Ascending aorta (tissue), 2 donors: ENCODE measurements at regions not wholly inside any gene's neighbourhood (a gene's known extent, or its start where the extent isn't known, plus 50 kb on each side); places are given as distances from the start of the nearest gene placed in this dataset.

Source experiments
- DNase-seq, 2 donors: peaks; one replicate each; pipeline ENCODE4 v3.0.0-alpha.2; 2019; ENCODE audit warnings: low spot score in 2 of 2
- H3K27ac ChIP-seq, 2 donors: fragments of 200-600 bp; sonication (generic); one replicate each; pipeline ENCODE4 v1.5.1; 2016 to 2017; ENCODE audit warnings: mild to moderate bottlenecking in 1 of 2
- H3K27me3 ChIP-seq: fragments of 200-600 bp; sonication (generic); one replicate; pipeline ENCODE4 v1.5.1; 2017
- H3K36me3 ChIP-seq, 2 donors: fragments of 200-600 bp; sonication (generic); one replicate each; pipeline ENCODE4 v1.5.1; 2016
- H3K4me1 ChIP-seq, 2 donors: fragments of 200-600 bp; sonication (generic); one replicate each; pipeline ENCODE4 v1.5.1; 2016 to 2017; ENCODE audit warnings: mild to moderate bottlenecking in 1 of 2
- H3K4me3 ChIP-seq, 2 donors: fragments of 200-600 bp; sonication (generic); one replicate each; pipeline ENCODE4 v1.5.1; 2016 to 2017; ENCODE audit warnings: mild to moderate bottlenecking in 1 of 2
- H3K9me3 ChIP-seq, 2 donors: fragments of 200-600 bp; sonication (generic); one replicate each; pipeline ENCODE4 v1.5.1; 2016
- CTCF ChIP-seq, 3 experiments: fragments of 200-600 bp in 2 of 3; fragments of 450-650 bp in 1 of 3; sonication (generic) in 2 of 3; IDR thresholded peaks; one replicate each; pipeline ENCODE4 v1.5.1; 2016 to 2019; ENCODE audit warnings: antibody characterized with exemption in 3 of 3, mild to moderate bottlenecking in 1 of 3, moderate library complexity in 1 of 3
- intact Hi-C: fragments of 100-400 bp; cut with DNase I; formaldehyde crosslinking; loops from one replicate; pipeline ENCODE4 v1.15.1; 2023

DNA sequence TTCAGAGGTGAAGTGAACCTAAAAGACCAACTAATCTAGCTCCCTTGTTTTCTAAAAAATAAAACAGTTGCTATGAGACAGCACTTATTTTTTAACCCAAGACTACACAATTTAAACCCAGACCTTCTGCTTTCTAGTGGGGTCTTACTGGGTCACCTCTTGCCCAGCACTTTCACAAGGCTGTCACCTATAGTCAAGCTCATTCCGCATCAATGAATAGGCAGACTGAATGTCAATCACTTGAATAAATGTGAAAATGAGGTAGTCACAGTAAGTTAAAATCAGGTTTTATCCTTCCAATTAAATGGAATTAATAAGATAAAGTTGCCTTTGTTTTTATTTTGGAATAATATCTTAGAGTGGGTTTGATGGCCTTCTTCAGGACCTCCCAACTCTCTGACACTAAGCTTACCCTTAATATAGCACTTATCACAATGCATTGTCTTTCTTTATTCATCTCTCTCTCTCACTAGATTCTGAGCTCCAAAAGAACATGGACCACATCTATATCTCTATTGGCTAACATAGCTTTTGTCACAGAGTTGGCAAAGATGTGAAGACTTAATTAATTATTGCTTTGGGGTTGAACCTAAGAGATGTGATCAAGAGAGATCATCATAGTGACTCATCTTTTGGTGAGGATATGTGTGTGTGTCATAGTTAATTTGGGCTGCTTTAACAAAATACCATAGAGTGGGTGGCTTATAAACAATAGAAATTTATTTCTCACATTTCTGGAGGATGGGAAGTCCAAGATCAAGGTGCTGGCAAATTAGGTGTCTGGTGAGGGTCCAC is 248.7 kb upstream of the DAB1 start:
- no peaks in the 10 kb centered on the region for H3K9me3 ChIP-seq
- intact Hi-C loops = no loop called here
- H3K36me3 ChIP-seq = no peaks in the 10 kb centered on the region
- H3K27ac ChIP-seq = no peak overlapping the region
- no peaks in the 10 kb centered on the region for H3K27me3 ChIP-seq
- H3K4me1 ChIP-seq = no peaks in the 10 kb centered on the region
- no peak overlapping the region for H3K4me3 ChIP-seq
- DNase-seq = no peak
- TF ChIP-seq CTCF (IDR thresholded peaks at IDR 0.05) = no peak

DNA sequence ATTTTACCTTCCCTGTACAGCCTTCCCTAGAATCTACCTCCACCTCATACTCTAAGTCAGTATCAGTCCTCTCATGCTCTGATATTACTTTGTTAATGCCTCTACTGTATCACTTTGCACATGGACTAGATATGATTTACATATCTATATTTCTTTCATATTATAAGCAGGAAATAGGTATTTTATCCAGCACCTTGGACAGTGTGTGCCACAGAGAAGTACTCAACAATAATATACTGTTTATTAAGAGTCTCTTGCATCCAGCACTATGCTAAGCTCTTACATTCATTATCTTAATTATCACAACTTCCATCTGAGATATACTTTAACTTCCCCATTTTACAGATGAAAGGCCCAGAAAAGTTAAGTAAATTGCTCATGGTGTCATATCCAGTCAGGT is 247.9 kb upstream of the DAB1 start:
- DNase-seq = no peak
- intact Hi-C loops = no loop called here
- Histone ChIP-seq H3K27ac (no peak overlapping the region), H3K27me3 (no peaks in the 10 kb centered on the region), H3K36me3 (no peaks in the 10 kb centered on the region), H3K9me3 (no peaks in the 10 kb centered on the region), H3K4me3 (no peak overlapping the region), H3K4me1 (no peaks in the 10 kb centered on the region)
- TF ChIP-seq CTCF (IDR thresholded peaks at IDR 0.05) = no peak

- no peak for TF ChIP-seq CTCF (IDR thresholded peaks at IDR 0.05)
- Histone ChIP-seq H3K27ac (no peak overlapping the region), H3K4me3 (no peak overlapping the region), H3K4me1 (no peaks in the 10 kb centered on the region), H3K27me3 (no peaks in the 10 kb centered on the region), H3K36me3 (no peaks in the 10 kb centered on the region), H3K9me3 (no peaks in the 10 kb centered on the region)
- intact Hi-C loops = no loop called here
- DNase-seq = no peak
These were observed 235.9 kb upstream of the DAB1 start for GRCh38 chr1:57659804-57660203.

DNA sequence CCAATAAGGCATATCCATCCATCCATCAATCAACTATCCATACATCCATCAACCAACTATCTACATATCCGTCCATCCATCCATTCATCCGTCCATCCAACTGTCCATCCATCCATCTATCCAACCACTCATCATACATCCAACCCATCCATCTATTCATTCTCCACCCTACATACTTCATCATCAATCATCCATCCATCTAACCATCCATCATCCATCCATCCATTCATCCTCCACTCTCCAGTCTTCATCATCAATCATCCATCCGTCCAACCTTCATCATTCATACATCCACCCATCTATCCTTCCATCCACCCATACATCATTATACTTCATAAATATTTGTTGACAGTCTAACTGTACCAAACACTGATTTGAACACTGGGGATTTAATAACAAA is 231.3 kb upstream of the DAB1 start:
- Histone ChIP-seq H3K27me3 (no peaks in the 10 kb centered on the region), H3K4me3 (no peak overlapping the region), H3K27ac (no peak overlapping the region), H3K9me3 (no peaks in the 10 kb centered on the region), H3K36me3 (no peaks in the 10 kb centered on the region), H3K4me1 (no peaks in the 10 kb centered on the region)
- intact Hi-C loops = no loop called here
- DNase-seq = no peak
- no peak for TF ChIP-seq CTCF (IDR thresholded peaks at IDR 0.05)

- intact Hi-C loops = no loop called here
- Histone ChIP-seq H3K36me3 (no peaks in the 10 kb centered on the region), H3K4me3 (no peak overlapping the region), H3K27me3 (no peaks in the 10 kb centered on the region), H3K4me1 (no peaks in the 10 kb centered on the region), H3K9me3 (no peaks in the 10 kb centered on the region), H3K27ac (no peak overlapping the region)
- no peak for TF ChIP-seq CTCF (IDR thresholded peaks at IDR 0.05)
- DNase-seq = no peak
These were observed 220.8 kb upstream of the DAB1 start for GRCh38 chr1:57644667-57645066.

DNA sequence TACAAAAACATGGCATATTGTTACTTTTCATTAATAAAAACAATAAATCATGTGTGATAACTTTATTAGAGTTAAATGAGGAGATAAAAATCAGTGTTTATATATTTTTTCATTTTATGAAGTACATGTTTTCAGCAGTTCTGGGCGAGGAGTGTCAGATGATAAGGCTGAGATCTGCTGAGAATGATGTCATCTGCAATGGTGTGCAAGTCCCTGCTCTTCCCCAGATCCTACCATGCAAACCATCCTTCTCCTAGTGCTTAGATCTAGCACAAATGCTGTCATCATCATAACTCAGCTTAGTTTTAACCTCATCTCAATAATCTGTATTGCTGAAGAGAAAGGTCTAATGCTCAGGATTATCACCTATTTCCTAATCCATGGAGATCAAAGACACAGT is 214.4 kb upstream of the DAB1 start:
- Histone ChIP-seq H3K27me3 (no peaks in the 10 kb centered on the region), H3K27ac (no peak overlapping the region), H3K36me3 (no peaks in the 10 kb centered on the region), H3K4me3 (no peak overlapping the region), H3K9me3 (no peaks in the 10 kb centered on the region), H3K4me1 (no peaks in the 10 kb centered on the region)
- no peak for DNase-seq
- TF ChIP-seq CTCF (IDR thresholded peaks at IDR 0.05) = no peak
- intact Hi-C loops = no loop called here
